GM12873 (cell line): ENCODE measurements at regions not wholly inside any gene's neighbourhood (a gene's known extent, or its start where the extent isn't known, plus 50 kb on each side); places are given as distances from the start of the nearest gene placed in this dataset.

Experiments
- CTCF ChIP-seq: IDR thresholded peaks from 2 replicates; pipeline ENCODE4 v1.5.1; 2012; ENCODE audit warnings: low read depth, mild to moderate bottlenecking, moderate library complexity, low read length, control low read depth; ENCODE audit not compliant: insufficient read depth; ENCODE audit errors: missing control alignments

DNA sequence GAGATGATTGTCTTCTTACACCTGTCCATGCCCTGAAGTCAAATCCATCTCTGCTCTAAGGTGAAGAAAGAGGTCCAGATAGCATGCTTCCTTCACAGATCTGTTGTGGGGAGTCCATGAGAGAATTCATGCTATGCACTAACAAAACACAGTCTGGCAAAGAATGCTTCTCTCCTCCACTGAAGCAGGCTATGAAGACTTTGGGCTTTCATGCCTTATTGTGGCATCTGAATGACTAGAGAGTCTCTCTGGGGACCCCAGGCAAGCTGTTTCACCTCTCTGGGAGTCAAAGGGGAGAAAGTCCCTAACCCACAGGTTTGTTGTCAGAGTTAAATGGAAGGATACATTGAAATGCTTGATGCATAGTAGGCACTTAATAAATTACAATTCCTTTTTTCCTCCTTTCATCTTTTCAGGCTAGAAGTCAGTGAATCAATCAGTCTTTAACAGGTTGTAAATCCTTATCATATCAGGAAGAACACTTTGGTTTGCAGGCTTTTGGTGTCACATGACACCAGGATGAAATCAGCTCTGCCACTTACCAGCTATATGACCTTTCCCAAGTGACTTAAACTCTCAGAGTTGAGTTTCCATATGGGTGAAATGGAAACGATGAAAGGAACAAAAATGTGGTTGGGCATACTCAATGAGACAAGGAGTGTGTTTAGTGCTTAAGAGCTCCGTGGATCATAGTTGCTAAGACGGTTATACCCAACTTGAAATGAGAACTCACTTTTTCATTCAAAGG, 200.1 kb upstream of the DAB1 start:
- no peak for TF ChIP-seq CTCF

- no peak for TF ChIP-seq CTCF
Measured at GRCh38 chr1:57623039-57623790, 199.4 kb upstream of the DAB1 start.

DNA sequence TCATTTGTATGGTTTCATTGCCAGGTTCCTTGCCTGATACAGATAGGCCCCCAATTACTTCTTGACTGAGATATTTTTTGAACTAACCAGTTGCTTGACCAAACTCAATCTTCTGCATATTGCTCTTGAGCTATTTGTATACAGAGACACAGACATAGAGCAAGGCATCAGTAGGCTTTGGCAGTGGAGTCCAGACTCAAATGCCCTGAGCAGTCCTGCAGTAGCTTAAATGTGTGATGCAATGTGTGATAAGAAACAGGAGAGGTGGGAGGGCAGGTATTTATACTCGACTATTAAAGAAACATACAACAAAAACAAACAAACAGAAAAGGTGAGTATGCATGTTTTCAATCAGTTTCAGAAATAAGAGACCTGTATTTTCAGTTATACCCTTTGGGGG, 197.9 kb upstream of the DAB1 start:
- no peak for TF ChIP-seq CTCF

GRCh38 chr1:57620605-57621004, 196.7 kb upstream of the DAB1 start:
- no peak for TF ChIP-seq CTCF

- TF ChIP-seq CTCF: no peak
Measured at GRCh38 chr1:57616921-57617320, 193.1 kb upstream of the DAB1 start.

GRCh38 chr1:57615956-57616355, 192.1 kb upstream of the DAB1 start:
- TF ChIP-seq CTCF: no peak

DNA sequence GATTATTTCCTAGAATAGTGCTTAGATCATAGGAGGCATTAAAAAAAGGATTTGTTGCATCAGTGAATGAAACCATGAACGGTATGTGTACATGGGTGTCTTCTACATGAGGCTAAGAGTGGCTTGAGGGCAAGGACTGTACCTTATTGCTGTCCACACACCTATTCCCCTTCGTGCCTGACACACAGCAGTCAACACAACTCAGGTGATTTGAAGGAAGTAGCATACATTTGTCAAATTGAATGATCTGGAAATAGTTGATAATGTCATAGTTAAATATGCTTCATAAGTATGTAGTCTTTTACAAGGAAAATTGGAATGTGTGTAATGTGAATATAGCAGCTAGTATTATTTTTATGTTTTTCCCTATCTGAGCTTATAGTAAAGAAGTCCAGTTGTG, 189.0 kb upstream of the DAB1 start:
- TF ChIP-seq CTCF: no peak
